Left lung (tissue), 4 donors: ENCODE measurements at regions not wholly inside any gene's neighbourhood (a gene's known extent, or its start where the extent isn't known, plus 50 kb on each side); places are given as distances from the start of the nearest gene placed in this dataset.
"Not testable (repeated sequence)": the region's sequence is repeated elsewhere in the genome, so short reads cannot be mapped to it uniquely, and the experiment has no call there.

Source experiments
- ATAC-seq: fragments of 200-7000 bp; cut with Tn5 transposase; one replicate; pipeline ENCODE4 v1.9.1; 2020; ENCODE audit warnings: moderate library complexity
- DNase-seq, 4 donors: peaks; one replicate each; pipeline ENCODE4 v3.0.0-alpha.2; 2013 to 2020
- H3K27ac ChIP-seq, 2 donors: fragments of 200-600 bp; sonication (generic) in 1 of 2; one replicate each; pipeline versions ENCODE4 v1.5.0 to v1.8.0; 2020 to 2021
- H3K27me3 ChIP-seq, 2 donors: fragments of 200-600 bp; sonication (generic) in 1 of 2; one replicate each; pipeline versions ENCODE4 v1.5.0 to v1.8.0; 2020 to 2021
- H3K36me3 ChIP-seq, 2 donors: fragments of 200-600 bp; sonication (generic) in 1 of 2; one replicate each; pipeline versions ENCODE4 v1.5.0 to v1.8.0; 2020 to 2021
- H3K4me1 ChIP-seq, 2 donors: fragments of 200-600 bp; one replicate each; pipeline ENCODE4 v1.8.0; 2021
- H3K4me3 ChIP-seq, 2 donors: fragments of 200-600 bp; sonication (generic) in 1 of 2; one replicate each; pipeline versions ENCODE4 v1.5.0 to v1.8.0; 2020 to 2021; ENCODE audit warnings: mild to moderate bottlenecking in 1 of 2
- H3K9me3 ChIP-seq, 2 donors: fragments of 200-600 bp; sonication (generic) in 1 of 2; one replicate each; pipeline versions ENCODE4 v1.5.0 to v1.8.0; 2020 to 2021
- intact Hi-C, 2 donors: fragments of 100-400 bp; cut with DNase I; formaldehyde crosslinking; loops; one replicate each; pipeline versions ENCODE4 v1.11.2 to v1.14.2; 2022
- TF ChIP-seq, protein P1 (sequence below), 2 donors: fragments of 200-600 bp; sonication (generic) in 1 of 2; IDR thresholded peaks; one replicate each; pipeline versions ENCODE4 v1.5.0 to v1.8.0; 2021; ENCODE audit warnings: antibody characterized with exemption in 2 of 2
- donor health status: DM: no; HTN: yes; CAD: no.
- donor health status: DM: no; HTN: no; CAD: no.

DNA sequence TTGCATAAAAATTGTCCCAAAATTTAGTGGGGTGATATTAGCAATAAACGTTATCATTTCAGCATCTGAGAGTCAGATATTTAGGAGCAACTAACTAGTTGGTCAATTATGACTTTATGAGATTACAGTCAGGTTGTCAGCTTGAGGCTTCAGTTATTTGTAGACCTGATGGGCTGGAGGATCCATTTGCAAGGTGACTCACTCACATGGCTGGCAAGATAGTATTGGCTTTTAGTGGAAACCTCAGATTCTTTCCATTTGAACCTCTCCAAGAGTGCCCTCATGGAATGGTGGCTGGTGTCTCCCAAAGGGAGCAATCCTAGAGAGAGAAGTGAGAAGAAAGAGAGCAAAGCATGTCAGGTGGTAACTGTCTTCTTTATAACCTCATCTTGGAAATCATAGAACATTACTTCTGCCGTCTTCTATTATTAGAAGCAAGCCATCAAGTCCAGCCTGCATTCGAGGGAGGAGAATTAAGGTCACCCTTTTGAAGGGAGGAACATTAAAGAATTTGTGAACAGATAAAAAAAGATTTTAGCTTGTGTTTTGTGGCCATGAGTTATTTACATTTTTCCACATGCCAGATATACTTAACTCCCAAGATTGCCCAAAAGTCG is 92.5 kb downstream of the HAUS1 start:
- peaks cover 0 to 24% of the 10 kb centered on the region in 2 donors for H3K4me1 ChIP-seq
- TF ChIP-seq, protein P1, sequence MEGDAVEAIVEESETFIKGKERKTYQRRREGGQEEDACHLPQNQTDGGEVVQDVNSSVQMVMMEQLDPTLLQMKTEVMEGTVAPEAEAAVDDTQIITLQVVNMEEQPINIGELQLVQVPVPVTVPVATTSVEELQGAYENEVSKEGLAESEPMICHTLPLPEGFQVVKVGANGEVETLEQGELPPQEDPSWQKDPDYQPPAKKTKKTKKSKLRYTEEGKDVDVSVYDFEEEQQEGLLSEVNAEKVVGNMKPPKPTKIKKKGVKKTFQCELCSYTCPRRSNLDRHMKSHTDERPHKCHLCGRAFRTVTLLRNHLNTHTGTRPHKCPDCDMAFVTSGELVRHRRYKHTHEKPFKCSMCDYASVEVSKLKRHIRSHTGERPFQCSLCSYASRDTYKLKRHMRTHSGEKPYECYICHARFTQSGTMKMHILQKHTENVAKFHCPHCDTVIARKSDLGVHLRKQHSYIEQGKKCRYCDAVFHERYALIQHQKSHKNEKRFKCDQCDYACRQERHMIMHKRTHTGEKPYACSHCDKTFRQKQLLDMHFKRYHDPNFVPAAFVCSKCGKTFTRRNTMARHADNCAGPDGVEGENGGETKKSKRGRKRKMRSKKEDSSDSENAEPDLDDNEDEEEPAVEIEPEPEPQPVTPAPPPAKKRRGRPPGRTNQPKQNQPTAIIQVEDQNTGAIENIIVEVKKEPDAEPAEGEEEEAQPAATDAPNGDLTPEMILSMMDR (IDR thresholded peaks at IDR 0.05) = no peak
- intact Hi-C loops = no loop called here
- no peaks in the 10 kb centered on the region for H3K9me3 ChIP-seq
- H3K27me3 ChIP-seq = no peaks in the 10 kb centered on the region
- H3K4me3 ChIP-seq = no peak overlapping the region
- DNase-seq (no peak), ATAC-seq (no peak)
- H3K36me3 ChIP-seq = peaks cover 0 to 4% of the 10 kb centered on the region in 2 donors
- H3K27ac ChIP-seq = no peak overlapping the region

DNA sequence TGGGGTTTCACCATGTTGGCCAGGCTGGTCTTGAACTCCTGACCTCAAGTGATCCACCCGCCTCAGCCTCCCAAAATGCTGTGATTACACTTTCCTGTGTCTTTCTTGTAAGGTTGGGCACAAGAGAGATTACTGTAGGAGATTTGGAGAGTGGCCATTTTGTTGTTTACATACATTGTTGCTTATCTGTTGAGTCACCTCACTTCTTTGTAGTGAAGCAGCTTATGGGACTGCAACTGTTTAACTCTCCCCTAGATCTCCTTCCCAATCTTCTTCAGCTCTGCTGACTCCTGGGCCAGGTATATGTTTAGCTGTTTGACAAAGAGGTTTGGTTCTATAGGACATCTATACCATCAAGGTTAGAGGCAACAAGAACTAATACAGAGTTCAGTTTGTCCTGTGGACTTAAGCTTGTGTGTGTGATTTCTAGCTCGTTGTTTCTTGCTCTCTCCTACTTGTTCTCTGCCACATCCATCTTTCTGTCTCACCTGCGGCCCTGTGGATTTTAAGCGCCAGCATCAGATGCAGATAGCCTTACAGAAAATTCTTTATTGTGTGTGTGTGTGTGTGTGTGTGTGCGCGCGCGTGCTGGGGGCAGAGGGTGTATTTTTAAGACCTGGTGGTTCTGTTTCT is 95.4 kb downstream of the HAUS1 start:
- TF ChIP-seq, protein P1 (IDR thresholded peaks at IDR 0.05) = no peak
- DNase-seq (no peak), ATAC-seq (peak; percentile 70)
- intact Hi-C loops = no loop called here
- H3K36me3 ChIP-seq = peaks cover 0 to 4% of the 10 kb centered on the region in 2 donors
- no peaks in the 10 kb centered on the region for H3K9me3 ChIP-seq
- H3K4me1 ChIP-seq = peaks cover 0 to 40% of the 10 kb centered on the region in 2 donors
- no peaks in the 10 kb centered on the region for H3K27me3 ChIP-seq
- peak overlapping the region in 1 of 2 donors; percentile 37 for H3K27ac ChIP-seq
- no peak overlapping the region for H3K4me3 ChIP-seq

DNA sequence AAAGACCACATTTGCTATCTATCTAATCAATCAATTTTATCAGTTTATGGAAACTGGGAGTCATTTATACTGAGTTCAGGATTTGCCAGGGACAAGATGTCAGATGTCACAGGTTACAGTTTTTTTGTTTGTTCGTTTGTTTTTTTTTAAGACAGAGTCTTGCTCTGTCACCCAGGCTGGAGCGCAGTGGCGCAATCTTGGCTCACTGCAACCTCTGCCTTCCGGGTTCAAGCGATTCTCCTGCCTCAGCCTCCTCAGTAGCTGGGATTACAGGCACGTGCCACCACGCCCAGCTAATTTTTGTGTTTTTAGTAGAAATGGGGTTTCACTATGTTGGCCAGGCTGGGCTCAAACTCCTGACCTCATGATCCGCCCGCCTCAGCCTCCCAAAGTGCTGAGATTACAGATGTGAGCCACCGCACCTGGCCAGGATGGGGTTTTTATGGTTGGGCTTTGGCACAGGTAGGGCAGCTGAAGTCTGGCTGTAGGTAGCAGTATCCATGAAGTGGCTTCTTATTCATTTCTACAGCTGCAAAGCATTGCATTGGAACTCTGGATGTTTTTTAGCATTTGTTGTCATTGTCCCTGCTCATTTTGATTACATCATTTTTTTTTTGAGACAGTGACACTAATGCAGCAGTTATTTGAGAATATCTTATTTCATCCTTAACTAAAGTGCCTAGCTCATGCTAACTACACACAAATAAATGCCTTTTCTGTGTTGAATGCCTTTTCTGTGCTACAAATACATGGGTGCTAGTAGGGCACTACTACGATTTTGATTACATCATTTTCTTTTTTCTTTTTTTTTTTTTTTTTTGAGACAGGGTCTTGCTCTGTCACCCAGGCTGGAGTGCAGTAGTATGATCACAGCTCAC is 96.2 kb downstream of the HAUS1 start:
- H3K27ac ChIP-seq, intact Hi-C loops, H3K9me3 ChIP-seq, H3K36me3 ChIP-seq, H3K27me3 ChIP-seq, ATAC-seq, DNase-seq, H3K4me3 ChIP-seq: not testable (repeated sequence)
- H3K4me1 ChIP-seq = peaks cover 0 to 48% of the 10 kb centered on the region in 2 donors

DNA sequence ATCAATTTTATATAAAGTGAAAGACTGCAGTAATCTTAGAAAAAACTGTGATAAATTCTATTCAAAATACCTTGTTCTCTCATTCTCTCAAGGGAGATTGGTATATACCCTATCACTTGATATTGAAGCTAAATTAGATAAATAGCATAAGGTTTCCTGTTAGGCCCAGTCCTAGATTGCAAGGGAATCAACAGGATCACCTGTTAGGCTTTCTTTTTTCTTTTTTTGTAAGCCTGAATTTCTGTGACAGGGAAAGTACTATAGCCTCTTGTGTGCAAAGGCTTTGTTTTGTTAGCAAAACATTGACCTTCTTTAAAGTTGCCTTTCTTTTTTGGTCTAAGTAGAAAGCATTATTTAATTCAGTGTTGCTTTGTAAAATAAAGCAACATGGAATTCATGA is 100.0 kb downstream of the HAUS1 start:
- Histone ChIP-seq H3K4me3 (no peak overlapping the region), H3K36me3 (no peaks in the 10 kb centered on the region), H3K27me3 (no peaks in the 10 kb centered on the region), H3K9me3 (no peaks in the 10 kb centered on the region), H3K27ac (no peak overlapping the region), H3K4me1 (peaks cover 0 to 47% of the 10 kb centered on the region in 2 donors)
- ATAC-seq = no peak
- intact Hi-C loops = no loop called here
- TF ChIP-seq, protein P1 (IDR thresholded peaks at IDR 0.05) = no peak
- DNase-seq = no peak

DNA sequence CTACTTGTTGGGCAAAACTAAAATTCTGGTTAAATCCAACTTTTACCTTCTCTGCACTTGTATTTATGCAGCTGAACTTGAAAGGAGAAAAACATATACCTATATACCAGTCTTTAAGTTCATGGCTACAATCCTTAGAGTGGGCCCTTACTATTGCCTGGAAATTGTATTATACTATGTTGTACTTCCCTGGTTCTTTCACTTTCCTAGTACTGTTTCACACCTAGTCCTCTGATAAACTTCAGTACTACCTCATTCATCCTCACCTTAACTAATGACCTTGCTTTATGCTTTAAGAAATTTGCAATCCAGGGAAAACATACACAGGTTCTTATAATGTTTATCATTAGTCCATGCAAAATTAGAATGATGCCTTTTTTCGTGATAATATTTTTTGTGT is 103.8 kb downstream of the HAUS1 start:
- no peak overlapping the region for H3K4me3 ChIP-seq
- intact Hi-C loops = no loop called here
- no peak overlapping the region for H3K27ac ChIP-seq
- H3K4me1 ChIP-seq = peaks cover 0 to 38% of the 10 kb centered on the region in 2 donors
- H3K27me3 ChIP-seq = no peaks in the 10 kb centered on the region
- no peaks in the 10 kb centered on the region for H3K9me3 ChIP-seq
- DNase-seq (no peak), ATAC-seq (no peak)
- TF ChIP-seq, protein P1 (IDR thresholded peaks at IDR 0.05) = no peak
- H3K36me3 ChIP-seq = no peaks in the 10 kb centered on the region
